ENCODE measurements at regions not wholly inside any gene's neighbourhood (a gene's known extent, or its start where the extent isn't known, plus 50 kb on each side); places are given as distances from the start of the nearest gene placed in this dataset.

DNA sequence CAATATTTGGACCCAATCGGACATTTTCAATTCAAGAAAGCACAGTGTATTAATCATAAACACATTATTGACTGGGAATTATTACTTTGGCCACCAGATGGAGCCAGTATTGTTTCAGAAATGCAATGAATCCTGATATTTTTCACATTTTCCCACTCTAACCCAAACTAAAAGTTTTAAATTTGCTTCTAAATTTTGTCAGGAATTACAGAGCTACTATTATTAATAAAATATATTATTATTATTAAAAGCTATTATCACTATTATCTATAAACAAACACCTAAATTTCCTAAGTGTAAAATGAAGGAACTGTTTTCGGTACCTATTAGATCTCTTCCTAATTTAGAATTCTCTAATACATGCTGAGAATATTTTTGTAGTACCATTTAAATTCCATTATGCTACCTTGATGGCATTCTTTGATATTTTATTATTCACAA is 245.3 kb downstream of the OGFRL1 start:
- TF ChIP-seq, protein P1, sequence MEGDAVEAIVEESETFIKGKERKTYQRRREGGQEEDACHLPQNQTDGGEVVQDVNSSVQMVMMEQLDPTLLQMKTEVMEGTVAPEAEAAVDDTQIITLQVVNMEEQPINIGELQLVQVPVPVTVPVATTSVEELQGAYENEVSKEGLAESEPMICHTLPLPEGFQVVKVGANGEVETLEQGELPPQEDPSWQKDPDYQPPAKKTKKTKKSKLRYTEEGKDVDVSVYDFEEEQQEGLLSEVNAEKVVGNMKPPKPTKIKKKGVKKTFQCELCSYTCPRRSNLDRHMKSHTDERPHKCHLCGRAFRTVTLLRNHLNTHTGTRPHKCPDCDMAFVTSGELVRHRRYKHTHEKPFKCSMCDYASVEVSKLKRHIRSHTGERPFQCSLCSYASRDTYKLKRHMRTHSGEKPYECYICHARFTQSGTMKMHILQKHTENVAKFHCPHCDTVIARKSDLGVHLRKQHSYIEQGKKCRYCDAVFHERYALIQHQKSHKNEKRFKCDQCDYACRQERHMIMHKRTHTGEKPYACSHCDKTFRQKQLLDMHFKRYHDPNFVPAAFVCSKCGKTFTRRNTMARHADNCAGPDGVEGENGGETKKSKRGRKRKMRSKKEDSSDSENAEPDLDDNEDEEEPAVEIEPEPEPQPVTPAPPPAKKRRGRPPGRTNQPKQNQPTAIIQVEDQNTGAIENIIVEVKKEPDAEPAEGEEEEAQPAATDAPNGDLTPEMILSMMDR (IDR thresholded peaks at IDR 0.05; ENCODE audit: low read depth, low read length): peak; percentile 41
- no peak for TF ChIP-seq MYC (IDR thresholded peaks at IDR 0.05; ENCODE audit: low read depth, low read length)
- no peak for TF ChIP-seq POLR2A (IDR thresholded peaks at IDR 0.05; ENCODE audit: extremely low read depth, insufficient read length)
- no peak for TF ChIP-seq MAX (IDR thresholded peaks at IDR 0.05; ENCODE audit: low read depth, low read length)
